HG03175 (cell line): ENCODE measurements at regions not wholly inside any gene's neighbourhood (a gene's known extent, or its start where the extent isn't known, plus 50 kb on each side); places are given as distances from the start of the nearest gene placed in this dataset.
"Not testable (repeated sequence)": the region's sequence is repeated elsewhere in the genome, so short reads cannot be mapped to it uniquely, and the experiment has no call there.

ENCODE experiments used
- ATAC-seq: cut with Tn5 transposase; IDR thresholded peaks from one replicate; pipeline ENCODE4 v1.9.1; 2021; ENCODE audit warnings: mild to moderate bottlenecking, moderate library complexity; ENCODE audit not compliant: unreplicated experiment

DNA sequence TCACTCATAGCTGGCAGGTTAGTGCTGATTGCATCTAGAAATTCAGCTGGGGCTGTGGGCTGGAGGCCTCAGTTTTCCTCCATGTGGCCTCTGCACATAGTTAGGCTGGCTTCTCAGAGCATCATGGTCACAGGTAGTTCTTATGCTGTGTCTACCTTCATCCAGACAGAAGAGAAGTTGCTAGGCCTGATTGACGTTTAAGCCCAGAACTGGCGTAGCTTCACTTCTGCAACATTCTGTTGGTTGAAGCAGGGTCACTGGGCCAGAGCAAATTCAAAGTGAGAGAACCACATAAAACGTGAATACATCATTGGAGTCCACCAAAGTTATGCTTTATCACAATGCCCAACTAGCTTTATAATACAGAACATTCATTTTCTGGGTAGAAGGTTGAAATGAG, 116.0 kb downstream of the SPP2 start:
- no peak for ATAC-seq

DNA sequence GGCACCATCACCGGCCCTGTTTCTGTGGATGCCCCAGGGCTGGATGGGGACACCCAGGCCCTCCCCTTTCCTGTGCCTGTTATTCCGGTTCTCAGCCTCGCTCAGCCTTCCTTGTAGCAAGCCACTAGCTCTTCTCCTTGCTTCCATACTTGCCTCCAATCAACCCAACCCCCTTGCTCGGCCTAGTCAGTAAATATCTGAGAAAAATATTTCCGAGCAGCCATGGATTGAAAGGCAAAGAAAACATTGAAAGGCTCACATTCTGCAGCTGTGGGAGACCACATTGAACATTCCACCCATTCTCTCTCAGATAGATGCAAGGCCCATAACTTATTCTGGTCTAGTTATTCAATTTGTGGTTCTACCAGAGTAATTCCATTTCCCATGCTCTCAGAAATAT, 114.9 kb downstream of the SPP2 start:
- no peak for ATAC-seq

DNA sequence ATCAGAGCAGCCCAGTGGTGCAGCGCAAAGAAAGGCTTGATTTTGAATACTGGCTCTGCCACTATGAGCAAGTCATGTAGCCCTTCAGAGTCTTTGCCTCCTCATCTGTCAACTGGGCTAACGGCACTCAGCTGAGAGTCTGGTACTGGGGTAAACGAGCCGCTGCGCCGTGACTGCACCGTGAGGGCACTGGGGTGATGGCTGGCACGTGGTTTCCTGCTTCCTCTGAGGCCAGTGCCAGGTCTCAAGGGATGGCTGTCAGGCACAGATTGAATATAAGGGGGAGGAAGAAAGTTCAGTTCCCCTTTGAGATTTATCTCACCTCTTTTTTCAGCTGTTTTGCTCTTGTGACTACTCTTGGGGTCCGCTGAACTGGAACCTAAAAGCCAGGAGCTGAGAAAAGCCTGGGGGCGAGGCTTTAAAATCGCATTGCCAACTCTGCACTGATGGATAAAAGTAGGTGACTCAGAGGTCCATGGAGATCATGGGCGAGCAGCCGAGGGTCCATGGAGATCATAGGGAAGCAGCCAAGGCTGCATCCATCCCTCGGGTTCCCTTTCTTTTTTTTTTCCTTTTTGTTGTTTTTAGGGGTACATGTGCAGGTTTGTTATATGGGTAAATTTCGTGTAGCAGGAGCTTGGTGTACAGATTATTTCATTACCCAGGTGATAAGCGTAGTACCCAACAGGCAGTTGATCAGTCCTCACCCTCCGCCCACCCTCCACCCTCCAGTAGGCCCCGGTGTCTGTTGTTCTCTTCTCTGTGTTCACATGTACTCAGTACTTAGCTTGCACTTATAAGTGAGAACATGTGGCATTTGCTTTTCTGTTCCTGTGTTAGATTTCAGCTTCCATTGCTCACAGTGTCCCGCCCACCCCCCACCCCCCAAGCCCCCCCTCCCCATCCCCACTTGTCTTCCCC, 114.3 kb downstream of the SPP2 start:
- peak; percentile 86 for ATAC-seq

DNA sequence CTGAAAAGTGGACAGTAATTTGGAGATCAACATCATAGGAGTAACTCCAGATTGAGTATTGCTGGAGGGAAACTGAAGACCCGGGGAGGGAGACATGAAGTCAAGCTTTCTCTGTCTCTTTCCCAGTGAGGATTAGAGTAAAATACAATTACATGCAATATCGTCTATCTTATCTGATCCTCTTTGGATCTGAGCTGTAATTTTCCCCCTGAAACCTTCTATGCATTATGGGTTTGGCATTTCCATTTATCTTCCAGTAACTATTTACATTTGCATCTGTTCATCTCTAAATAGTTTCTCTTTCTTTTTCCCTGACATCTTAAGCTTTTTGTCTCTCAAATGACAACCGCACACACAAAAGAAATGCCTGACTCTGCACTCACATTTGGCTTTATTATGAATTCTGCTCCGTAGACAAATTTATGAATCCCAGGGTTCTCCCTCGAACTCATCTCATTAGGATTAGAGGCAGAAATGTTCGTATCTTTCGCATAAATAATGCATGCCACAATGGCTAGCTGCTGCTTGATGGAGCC, 113.1 kb downstream of the SPP2 start:
- ATAC-seq, result no peak

DNA sequence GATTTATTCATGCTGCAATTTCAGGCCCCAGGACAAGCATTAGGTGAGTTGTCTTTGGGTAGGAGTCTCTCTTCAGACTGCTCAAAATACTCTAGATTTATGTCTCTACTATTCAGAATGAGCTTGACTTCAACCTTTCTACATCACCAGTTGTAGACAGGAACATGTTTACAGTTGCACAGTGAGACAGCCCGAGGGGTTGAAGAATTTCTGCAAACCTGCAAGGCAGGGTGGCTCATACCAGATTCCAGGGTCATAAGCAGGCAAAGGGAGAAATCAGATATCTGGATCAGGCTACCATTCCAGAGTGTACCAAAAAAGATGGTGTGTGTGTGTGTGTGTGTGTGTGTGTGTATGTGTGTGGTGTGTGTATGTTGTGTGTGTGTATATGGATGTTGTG, 112.4 kb downstream of the SPP2 start:
- ATAC-seq, result no peak

DNA sequence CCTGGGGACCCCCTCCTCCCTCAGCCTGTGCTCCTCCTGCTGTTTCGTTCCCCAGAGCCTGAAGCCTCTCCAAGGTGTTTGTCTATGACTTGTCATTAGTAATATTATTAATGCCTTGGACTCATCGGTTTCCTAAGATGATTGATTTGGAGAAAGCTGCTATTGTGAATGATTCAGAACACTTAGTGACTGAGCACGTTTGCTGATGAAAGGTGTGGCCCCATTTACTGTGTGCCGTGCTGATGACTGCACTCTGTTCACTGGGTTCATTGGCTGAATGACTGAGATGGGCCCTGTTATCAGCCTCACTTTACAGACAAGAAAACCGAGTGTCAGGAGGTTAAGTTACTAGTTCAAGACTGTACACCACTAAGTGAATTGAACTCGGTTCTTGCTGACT, 111.4 kb downstream of the SPP2 start:
- ATAC-seq, result no peak

DNA sequence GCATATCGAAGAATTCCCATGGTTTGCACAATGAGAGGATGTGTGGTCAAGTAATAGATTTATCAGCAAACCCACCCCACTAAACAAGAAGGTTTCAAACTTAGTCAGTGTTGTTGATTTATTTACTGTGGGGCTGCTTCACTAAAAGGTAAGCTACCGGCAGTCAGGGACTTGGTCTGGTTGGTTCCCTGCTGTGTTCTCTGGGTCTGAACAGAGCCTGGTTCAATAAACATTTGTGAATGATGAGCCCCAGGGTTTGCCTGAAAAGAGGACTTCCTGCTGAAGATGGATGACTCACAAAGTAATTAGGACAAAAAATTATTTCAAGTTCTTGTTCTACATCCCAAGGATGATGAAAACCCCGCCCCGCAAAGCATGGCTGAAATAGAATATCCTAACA, 108.3 kb downstream of the SPP2 start:
- no peak for ATAC-seq

DNA sequence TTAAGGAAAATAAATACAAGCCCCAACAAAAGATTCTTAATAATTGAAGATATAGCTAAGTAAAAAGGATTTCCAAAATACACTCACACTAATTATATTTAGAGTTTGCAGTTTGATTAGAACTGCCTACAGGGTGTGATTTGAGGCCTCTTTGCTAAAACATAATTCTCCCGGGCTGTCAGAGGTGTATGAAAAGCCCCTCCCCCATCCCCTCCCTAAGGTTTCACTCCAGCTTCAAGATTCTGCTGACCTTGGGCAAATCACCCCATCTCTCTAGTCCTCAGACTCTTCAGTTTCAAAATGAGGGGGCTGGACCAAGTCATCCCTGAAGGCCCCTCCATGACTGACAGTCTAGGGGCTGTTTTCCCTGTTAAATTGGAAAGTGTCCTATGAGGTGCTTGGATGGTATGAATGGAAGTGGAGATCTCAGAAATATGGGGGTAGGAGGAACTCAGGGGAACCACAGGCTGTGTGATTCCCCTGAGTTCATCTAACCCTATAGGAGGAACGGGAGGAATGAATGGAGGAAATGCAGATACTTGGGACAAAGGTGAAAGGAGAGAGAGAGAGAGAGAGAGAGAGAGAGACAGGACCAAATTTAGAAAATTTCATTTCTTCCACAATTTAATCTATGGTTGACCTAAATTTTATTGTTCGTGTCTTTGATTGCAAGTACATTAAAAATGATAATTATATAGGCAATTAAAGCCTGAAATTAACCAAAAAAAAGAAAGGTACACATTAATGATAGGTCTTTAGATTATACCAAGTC, 107.5 kb downstream of the SPP2 start:
- no peak for ATAC-seq

DNA sequence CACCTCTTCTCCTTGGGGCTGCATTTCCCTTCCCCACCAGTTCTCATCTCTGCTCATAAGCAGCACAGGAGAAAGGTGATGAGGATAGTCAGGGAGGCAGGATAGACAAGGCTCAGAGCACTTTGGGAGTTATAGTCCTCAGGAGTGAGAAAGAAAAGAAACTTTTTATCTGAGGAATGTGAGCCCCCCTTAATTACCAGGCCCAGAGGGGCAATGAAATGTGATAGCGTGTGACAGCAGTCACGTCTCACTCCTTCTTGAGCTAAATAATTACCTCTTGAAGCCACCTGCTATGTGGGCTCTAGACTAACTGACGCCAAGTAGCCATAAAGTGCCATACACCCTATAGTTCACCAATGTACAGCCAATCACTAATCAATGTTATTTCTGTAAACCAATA, 105.8 kb downstream of the SPP2 start:
- ATAC-seq, result no peak

DNA sequence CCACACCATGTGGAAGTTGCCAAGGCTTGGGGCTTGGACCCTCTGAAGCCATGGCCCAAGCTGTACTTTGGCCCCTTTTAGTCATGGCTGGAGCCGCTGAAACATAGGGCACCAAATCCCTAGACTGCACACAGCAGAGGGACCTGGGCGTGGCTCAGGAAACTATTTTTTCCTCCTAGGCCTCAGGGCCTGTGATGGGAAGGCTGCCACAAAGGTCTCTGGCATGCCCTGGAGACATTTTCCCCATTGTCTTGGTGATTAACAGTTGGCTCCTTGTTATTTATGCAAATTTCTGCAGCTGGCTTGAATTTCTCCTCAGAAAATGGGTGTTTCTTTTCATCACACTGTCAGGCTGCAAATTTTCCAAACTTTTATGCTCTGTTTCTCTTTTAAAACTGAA, 102.3 kb downstream of the SPP2 start:
- not testable (repeated sequence) for ATAC-seq

DNA sequence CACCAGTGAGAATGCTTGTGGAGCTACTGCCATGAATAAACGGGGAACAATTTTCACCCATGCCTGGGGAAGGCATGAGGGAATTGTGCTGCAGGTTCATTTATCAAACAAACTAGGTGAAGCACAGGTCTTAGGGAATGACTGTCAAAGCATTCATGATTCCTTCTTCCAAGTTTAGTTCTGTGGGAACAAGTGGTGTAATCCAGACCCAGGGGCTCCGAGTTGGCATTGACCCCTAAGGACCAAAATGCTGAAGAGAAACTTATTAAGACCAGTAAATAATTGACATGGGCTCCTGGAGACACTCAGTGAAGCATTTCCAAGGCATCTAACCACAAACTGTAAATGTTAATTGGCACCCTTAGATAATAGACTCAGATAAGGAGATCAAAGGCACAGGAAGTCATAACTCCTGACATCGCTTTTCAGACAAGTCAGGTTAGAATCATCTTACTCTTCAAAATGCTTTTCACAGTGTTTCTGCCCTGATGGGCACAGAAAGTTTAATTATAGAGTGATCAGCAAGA, 96.9 kb downstream of the SPP2 start:
- no peak for ATAC-seq

DNA sequence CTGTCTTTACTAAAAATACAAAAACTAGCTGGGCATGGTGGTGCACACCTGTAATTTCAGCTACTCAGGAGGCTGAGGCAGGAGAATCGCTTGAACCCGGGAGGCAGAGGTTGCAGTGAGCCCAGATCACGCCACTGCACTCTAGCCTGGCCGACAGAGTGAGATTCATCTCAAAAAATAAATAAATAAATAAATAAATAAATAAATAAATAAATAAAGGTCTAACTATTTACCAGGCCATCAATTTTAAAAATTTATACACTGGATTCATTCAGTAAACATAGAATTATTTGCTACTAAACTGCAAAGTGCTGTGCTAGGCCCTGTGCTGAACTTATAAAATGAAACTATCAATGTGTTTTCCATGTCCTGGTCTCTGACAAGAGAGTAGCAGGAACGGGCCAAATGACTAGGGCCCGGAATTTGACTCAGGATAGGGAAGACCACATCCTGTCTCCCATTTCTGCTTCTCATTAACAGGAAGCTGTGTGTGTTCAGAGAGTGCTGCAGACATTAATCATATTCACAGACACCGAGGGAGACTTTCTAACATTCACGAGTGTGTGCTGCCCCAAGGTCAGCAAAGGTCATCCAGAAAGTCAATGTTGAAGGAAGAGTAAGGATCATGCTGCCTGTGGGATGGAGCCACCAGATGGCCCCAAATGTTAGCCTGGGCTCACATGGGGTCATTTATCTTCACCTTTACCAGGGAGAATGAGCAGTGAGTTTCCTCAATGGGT, 95.8 kb downstream of the SPP2 start:
- no peak for ATAC-seq

DNA sequence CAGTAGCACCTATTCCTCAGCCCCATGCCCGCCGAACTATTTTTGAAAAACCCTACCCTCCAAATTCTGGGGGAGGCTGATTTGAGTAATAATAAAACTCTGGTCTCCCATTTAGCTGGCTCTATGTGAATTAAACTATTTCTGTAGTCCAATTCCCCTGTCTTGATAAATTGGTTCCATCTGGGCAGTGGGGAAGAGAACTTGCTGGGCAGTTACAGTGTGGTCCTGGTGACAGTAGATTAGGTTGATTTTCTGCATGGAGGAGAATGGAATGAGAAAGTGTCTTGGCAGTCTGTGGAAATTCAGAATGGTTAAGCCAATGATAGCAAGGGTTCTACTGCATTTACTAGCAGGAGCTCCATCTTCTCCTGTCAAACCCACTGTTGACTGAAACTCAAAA, 95.0 kb downstream of the SPP2 start:
- no peak for ATAC-seq

DNA sequence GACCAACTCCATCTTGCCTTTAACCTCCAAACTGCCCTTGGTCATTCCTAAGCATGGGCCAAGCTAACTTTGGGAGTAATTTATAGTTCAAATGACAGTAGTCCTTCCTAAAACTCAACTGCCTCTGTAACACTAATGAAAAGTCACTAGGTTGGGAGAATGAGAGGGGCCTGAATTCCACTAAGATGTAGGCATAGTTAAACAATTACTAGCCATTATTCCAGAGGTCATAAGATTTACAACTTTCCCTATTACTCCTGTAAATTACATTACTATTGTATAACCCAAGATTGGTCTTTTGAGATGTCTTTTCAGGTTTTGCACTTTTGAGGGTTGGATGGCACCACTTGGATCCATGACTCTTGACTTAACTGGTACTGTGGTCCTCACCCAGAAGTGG, 94.6 kb downstream of the SPP2 start:
- ATAC-seq, result no peak

DNA sequence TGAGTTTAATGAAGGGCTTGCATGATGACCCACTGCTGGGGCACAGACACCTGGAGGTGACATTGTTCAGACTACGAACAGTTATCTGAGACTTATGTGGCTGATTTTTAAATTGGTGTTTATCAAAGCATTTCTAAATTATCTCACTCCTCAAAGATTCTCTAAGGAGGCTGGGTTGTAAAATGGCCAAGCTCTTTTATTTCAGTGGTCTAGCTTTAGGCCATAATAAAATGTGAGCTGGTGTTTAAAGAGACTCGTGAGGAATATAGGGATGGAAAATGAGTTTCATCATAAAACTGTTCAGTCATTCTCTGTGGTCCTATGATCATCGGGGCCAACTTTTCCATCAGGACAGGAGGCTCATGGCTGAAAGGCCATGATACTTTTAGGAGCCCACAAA, 93.4 kb downstream of the SPP2 start:
- ATAC-seq, result no peak

DNA sequence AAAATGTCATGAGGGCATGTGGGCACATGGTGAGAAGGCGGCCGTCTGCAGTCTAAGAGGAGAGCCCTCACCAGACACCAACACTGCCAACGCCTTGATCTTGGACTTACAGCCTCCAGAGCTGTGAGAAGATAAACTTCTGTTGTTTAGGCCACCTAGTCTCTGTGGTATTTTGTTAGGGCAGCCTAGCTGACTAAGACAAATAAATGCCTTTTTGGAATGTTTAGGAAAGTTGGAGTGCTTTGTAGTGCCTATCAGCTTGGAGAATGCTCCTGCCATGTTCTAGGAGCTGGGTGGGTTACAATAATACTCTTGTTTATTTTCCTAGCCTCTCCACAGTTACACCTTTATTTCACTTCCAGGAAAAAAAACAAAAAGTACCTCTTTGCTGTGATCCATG, 92.0 kb downstream of the SPP2 start:
- ATAC-seq, result no peak

DNA sequence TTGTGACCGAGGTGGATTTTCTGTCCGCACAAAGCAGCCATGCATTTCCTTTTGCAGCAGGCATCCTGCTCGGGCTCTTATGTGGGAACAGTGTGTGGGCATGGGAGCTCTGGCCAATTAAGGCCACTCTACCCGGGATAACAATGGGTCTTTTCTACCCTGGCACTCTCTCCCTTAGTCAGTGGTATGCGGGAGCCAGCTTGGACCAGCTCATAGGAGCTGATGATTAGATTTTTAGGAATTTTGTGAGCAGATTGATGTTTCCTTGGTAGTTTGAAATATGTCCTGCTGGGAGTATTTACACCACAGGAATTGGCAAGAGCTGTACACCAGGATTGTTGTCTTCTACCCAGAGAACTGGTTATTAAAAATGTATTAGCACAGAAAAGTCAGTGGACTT, 89.3 kb downstream of the SPP2 start:
- no peak for ATAC-seq

DNA sequence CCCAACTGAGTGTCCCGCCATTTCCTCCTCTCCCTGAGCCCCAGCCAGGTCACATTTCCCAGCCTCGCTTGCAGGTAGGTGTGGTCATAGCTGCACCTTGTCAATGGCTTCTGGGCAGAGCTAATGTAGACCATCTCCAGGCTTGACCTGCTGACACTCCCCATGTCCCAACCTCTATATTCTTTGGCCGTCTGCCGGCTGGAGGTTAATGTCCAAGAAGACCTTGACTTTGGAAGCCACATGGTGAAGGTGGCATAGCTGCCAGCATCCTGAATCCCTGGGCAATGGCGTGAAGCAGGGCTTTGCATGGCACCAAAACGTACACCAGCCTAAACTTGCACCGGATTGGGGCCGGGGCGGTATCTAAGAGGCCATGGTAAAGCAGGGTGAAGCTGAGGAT, 88.3 kb downstream of the SPP2 start:
- no peak for ATAC-seq

DNA sequence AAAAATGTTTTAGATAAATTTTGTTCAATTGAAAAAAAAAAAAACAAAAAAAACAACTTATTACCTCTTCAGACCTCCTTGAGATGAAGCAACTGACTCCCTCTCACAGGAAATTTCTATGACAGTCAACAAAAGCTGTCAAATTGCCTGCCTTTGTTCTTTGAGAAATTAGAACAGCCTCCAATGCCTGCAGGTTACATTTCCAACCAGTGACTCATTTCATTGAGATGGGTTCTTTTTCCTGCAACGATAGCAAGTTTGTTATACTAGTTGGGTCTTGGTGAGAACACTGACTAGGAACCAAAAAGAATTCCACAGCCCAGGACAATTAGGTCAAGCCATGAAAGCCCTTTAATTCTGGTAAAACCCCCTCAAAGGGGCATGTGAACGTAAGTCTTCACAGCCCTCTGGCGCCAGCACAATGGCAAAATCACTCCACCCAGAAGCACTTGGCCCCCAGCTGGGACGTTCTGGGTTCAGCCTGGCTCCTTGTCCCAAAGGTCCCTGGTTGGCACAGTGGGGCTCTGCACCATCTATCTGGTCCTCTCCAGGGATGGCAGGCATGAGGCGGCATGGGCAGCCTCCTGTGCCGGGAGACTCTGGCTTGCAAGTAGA, 87.0 kb downstream of the SPP2 start:
- no peak for ATAC-seq

DNA sequence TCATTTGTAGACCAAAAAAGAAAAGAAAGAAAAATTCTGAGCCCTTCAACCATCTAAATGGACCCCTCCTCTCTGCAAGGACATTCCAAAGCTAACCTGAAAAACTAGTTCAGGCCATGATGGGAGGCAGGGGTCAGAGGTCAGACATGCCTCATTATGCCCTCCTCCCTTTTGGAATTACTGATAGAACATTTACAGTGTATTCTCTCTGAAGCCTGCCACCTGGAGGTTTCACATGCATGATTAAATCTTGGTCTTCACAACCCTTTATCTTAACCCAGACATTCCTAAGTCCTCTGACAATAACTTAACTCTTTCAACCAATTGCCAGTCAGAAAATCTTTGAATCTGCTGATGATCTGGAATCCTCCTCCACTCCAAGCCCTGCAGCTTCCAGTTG, 86.0 kb downstream of the SPP2 start:
- no peak for ATAC-seq
